Thyroid gland (tissue), 4 donors: ENCODE measurements at regions not wholly inside any gene's neighbourhood (a gene's known extent, or its start where the extent isn't known, plus 50 kb on each side); places are given as distances from the start of the nearest gene placed in this dataset.

Experiments
- POLR2A ChIP-seq, 2 donors: fragments of 450-650 bp; IDR thresholded peaks; one replicate each; pipeline ENCODE4 v1.6.1; 2017; ENCODE audit warnings: antibody characterized with exemption in 2 of 2, mild to moderate bottlenecking in 2 of 2, moderate library complexity in 1 of 2
- TF ChIP-seq, protein P1 (sequence below), 6 experiments: fragments of 200-600 bp in 3 of 6; fragments of 450-650 bp in 3 of 6; sonication (generic) in 3 of 6; IDR thresholded peaks; one replicate each; pipeline ENCODE4 v1.5.1; 2016 to 2019; ENCODE audit warnings: antibody characterized with exemption in 6 of 6, mild to moderate bottlenecking in 2 of 6, inconsistent platforms in 1 of 6, moderate library complexity in 1 of 6

DNA sequence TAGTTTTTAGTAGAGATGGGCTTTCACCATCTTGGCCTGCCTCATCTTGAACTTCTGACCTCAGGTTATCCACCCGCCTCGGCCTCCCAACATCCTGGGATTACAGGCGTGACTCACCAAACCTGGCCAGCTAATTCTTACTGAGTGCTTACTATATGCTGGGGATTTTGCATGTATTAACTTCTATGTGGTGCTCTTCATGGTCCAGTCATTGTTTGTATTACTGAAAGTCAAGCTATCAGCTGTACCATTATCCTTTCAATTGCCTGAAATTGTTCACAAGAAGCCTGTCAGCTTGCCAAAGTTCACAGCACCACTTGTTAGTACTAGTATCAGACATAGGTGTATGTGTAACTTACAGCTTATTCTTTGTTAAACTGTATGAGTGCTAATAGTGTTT is 1272.1 kb downstream of the ARAP2 start:
- TF ChIP-seq POLR2A (IDR thresholded peaks at IDR 0.05), result no peak
- TF ChIP-seq, protein P1, sequence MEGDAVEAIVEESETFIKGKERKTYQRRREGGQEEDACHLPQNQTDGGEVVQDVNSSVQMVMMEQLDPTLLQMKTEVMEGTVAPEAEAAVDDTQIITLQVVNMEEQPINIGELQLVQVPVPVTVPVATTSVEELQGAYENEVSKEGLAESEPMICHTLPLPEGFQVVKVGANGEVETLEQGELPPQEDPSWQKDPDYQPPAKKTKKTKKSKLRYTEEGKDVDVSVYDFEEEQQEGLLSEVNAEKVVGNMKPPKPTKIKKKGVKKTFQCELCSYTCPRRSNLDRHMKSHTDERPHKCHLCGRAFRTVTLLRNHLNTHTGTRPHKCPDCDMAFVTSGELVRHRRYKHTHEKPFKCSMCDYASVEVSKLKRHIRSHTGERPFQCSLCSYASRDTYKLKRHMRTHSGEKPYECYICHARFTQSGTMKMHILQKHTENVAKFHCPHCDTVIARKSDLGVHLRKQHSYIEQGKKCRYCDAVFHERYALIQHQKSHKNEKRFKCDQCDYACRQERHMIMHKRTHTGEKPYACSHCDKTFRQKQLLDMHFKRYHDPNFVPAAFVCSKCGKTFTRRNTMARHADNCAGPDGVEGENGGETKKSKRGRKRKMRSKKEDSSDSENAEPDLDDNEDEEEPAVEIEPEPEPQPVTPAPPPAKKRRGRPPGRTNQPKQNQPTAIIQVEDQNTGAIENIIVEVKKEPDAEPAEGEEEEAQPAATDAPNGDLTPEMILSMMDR (IDR thresholded peaks at IDR 0.05), result no peak
